ENCODE measurements at regions not wholly inside any gene's neighbourhood (a gene's known extent, or its start where the extent isn't known, plus 50 kb on each side); places are given as distances from the start of the nearest gene placed in this dataset.

DNA sequence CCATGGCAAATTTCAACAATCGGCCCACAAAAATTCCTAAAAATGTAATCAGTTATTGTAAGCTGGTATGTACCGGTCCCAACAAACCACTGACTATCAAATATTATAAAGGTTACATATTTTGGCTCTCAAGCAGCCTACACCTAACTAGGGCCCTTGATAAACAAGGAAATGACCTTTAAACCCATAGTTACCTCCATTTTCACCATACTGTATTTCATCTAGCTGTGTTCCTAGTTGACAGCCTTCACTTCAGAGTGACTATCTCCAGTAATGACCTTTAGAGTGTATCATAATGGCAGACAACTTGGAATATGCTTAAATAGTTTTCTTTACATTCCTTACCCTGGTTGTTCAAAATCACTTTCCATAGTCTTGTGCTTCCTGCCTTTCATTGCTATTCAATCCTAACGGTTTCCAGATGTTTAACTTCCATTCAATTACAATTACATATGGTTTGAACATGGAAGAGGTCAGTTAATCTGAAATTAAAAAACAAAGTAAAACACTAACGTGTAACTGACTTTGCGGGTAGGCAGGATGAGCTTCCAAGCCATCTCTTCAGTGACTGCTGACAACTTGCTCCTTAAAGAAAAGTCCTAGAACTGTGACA lies 111.9 kb upstream of the TSC22D2 start:
- WGBS (ENCODE audit: low lambda C conversion rate, missing lambda C conversion rate), result 68% methylated on average over 5 of the region's 5 CpGs
- Histone ChIP-seq H3K9me3 (ENCODE audit: low read depth) (no peaks in the 10 kb centered on the region), H3K27me3 (no peaks in the 10 kb centered on the region), H3K9me2 (replicated peaks; ENCODE audit: insufficient read depth) (no peaks in the 10 kb centered on the region), H3K4me2 (no peak overlapping the region), H3K4me1 (ENCODE audit: insufficient read depth) (peaks cover 12% of the 10 kb centered on the region), H3K4me3 (no peak overlapping the region), H4K20me1 (ENCODE audit: insufficient read depth, poor library complexity, severe bottlenecking) (no peaks in the 10 kb centered on the region), H3K79me2 (no peaks in the 10 kb centered on the region), H3K36me3 (replicated peaks; ENCODE audit: insufficient read depth, low read depth) (no peaks in the 10 kb centered on the region), H2AFZ (no peak overlapping the region), H3K27ac (peak overlapping the region; percentile 55)
- DNase-seq (ENCODE audit: low spot score), result no peak
- TF ChIP-seq EZH2phosphoT487 (IDR thresholded peaks at IDR 0.05; ENCODE audit: low read depth, severe bottlenecking, unreplicated experiment), result no peak
- no peak for TF ChIP-seq EZH2 (IDR thresholded peaks at IDR 0.05; ENCODE audit: borderline replicate concordance)
- TF ChIP-seq, protein P1, sequence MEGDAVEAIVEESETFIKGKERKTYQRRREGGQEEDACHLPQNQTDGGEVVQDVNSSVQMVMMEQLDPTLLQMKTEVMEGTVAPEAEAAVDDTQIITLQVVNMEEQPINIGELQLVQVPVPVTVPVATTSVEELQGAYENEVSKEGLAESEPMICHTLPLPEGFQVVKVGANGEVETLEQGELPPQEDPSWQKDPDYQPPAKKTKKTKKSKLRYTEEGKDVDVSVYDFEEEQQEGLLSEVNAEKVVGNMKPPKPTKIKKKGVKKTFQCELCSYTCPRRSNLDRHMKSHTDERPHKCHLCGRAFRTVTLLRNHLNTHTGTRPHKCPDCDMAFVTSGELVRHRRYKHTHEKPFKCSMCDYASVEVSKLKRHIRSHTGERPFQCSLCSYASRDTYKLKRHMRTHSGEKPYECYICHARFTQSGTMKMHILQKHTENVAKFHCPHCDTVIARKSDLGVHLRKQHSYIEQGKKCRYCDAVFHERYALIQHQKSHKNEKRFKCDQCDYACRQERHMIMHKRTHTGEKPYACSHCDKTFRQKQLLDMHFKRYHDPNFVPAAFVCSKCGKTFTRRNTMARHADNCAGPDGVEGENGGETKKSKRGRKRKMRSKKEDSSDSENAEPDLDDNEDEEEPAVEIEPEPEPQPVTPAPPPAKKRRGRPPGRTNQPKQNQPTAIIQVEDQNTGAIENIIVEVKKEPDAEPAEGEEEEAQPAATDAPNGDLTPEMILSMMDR (IDR thresholded peaks at IDR 0.05; ENCODE audit: poor library complexity), result no peak

DNA sequence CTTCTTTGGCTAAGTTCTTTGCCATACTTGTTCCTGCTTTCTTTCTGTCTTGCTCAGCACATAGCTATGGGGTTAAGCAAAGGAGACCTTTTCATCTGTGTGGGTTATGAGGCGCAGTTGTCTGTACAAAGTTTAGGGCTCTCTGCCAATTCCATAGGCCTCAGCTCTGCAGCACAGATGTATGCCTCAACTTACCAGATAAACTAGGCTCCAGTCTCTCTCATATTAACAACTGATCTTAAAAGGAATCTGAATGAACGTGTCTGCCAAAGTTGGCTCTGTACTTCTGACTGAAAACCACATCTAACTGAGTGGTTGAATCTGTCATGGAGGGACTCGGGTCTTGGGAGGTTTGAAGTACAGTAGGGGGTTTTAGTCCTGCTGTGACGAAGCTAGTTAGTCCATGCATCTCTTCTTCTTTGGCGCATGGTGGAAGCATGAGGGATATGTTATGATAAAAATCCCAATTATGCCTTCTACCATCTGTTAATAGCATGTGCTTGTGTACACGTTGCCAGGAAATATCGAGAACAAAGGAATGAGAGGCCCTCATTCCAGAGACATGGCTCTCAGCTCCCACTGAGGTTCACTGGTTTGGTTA lies 114.6 kb upstream of the TSC22D2 start:
- H3K9me3 ChIP-seq (ENCODE audit: low read depth), result no peaks in the 10 kb centered on the region
- H3K27me3 ChIP-seq, result no peaks in the 10 kb centered on the region
- TF ChIP-seq EZH2phosphoT487 (IDR thresholded peaks at IDR 0.05; ENCODE audit: low read depth, severe bottlenecking, unreplicated experiment) (no peak), EZH2 (IDR thresholded peaks at IDR 0.05; ENCODE audit: borderline replicate concordance) (no peak)
- TF ChIP-seq, protein P1 (IDR thresholded peaks at IDR 0.05; ENCODE audit: poor library complexity), result no peak
- 77% methylated on average over 7 of the region's 7 CpGs for WGBS (ENCODE audit: low lambda C conversion rate, missing lambda C conversion rate)
- no peaks in the 10 kb centered on the region for H3K79me2 ChIP-seq
- no peaks in the 10 kb centered on the region for H3K36me3 ChIP-seq (replicated peaks; ENCODE audit: insufficient read depth, low read depth)
- no peak overlapping the region for H3K4me3 ChIP-seq
- H3K4me1 ChIP-seq (ENCODE audit: insufficient read depth), result peaks cover 12% of the 10 kb centered on the region
- DNase-seq (ENCODE audit: low spot score), result no peak
- H3K9me2 ChIP-seq (replicated peaks; ENCODE audit: insufficient read depth), result no peaks in the 10 kb centered on the region
- H2AFZ ChIP-seq, result no peak overlapping the region
- H3K4me2 ChIP-seq, result no peak overlapping the region
- H3K27ac ChIP-seq, result no peak overlapping the region
- H4K20me1 ChIP-seq (ENCODE audit: insufficient read depth, poor library complexity, severe bottlenecking), result no peaks in the 10 kb centered on the region

DNA sequence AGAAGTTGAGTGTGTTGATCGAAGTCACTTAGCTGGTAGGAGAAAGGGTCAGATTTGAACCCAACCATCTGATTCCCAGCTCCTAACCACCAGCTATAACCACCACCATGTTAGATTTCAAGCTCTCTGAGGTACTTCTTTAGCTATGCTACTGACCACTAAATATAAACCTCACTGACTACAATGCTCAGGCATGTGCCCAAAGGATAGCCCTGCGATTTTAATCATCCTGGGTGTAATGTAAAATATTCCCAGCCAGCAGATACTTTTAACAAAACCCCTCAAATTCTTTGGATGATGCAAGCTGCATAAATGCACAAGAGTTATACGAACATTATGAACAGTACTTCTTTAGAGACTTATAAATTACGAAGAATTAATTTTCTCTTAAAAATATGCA lies 115.2 kb upstream of the TSC22D2 start:
- TF ChIP-seq EZH2phosphoT487 (IDR thresholded peaks at IDR 0.05; ENCODE audit: low read depth, severe bottlenecking, unreplicated experiment), result no peak
- TF ChIP-seq EZH2 (IDR thresholded peaks at IDR 0.05; ENCODE audit: borderline replicate concordance), result no peak
- TF ChIP-seq, protein P1 (IDR thresholded peaks at IDR 0.05; ENCODE audit: poor library complexity), result no peak
- Histone ChIP-seq H2AFZ (no peak overlapping the region), H3K27ac (no peak overlapping the region), H3K79me2 (no peaks in the 10 kb centered on the region), H4K20me1 (ENCODE audit: insufficient read depth, poor library complexity, severe bottlenecking) (no peaks in the 10 kb centered on the region), H3K4me2 (no peak overlapping the region), H3K4me1 (ENCODE audit: insufficient read depth) (peaks cover 12% of the 10 kb centered on the region), H3K9me3 (ENCODE audit: low read depth) (no peaks in the 10 kb centered on the region), H3K27me3 (no peaks in the 10 kb centered on the region), H3K4me3 (no peak overlapping the region), H3K9me2 (replicated peaks; ENCODE audit: insufficient read depth) (no peaks in the 10 kb centered on the region), H3K36me3 (replicated peaks; ENCODE audit: insufficient read depth, low read depth) (no peaks in the 10 kb centered on the region)
- no peak for DNase-seq (ENCODE audit: low spot score)
- 88% methylated on average over 4 of the region's 4 CpGs for WGBS (ENCODE audit: low lambda C conversion rate, missing lambda C conversion rate)

Data from hepatocyte (in vitro differentiated cells).